ENCODE measurements at regions not wholly inside any gene's neighbourhood (a gene's known extent, or its start where the extent isn't known, plus 50 kb on each side); places are given as distances from the start of the nearest gene placed in this dataset.

DNA sequence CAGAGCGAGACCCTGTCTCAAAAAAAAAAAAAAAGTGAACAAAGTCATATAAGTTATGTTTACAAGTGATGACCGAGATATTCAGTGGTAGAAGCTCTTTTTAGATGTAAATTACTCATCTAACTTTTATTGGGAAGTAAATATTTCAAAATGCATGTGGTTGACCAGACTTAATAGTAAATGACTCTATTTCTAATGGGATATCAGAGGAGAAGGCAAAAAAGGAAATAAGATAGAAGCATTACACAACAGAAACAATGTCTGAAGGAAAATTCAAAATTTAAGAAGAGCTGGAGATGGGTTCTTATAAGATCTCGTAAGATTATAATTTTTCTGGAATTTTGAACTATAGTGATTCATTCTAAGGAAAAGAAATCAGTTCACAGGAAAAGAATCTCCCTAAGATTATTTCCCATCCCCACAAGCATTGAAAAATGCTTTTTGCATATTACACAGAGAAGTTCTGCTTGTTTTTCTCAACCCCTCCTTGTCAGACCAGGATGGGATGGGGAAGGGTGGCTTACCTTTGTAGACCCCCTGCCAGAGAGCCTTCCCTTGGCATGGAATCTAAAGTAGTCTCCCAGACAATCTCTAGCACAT is 63.1 kb upstream of the STK38L start:
- no peak for DNase-seq

DNA sequence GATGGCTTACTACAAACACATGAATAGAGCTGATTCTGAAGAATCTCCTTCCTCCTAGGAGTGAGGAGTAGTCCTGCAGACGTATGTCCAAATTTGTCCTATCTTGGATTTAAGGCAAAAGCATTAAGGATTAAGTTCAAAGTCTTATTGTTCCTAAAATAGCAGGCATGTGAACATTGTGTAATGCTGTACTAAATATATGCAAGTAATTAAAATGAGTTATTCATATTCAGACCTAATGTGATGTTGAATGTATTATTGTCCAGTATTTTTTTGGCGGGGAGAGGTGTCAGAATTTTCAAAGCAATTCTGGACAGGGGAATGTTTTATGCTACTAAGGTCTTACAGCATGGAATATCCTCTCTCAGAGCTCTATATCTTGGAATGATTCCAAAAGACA is 60.7 kb upstream of the STK38L start:
- no peak for DNase-seq

- DNase-seq, result no peak
These were observed 58.7 kb upstream of the STK38L start for GRCh38 chr12:27185234-27186021.

GRCh38 chr12:27186022-27186839 is 57.9 kb upstream of the STK38L start:
- DNase-seq, result no peak

- no peak for DNase-seq
These were observed 56.4 kb upstream of the STK38L start for GRCh38 chr12:27187697-27188096.

GRCh38 chr12:27190761-27191160 is 53.3 kb upstream of the STK38L start:
- DNase-seq, result no peak

DNA sequence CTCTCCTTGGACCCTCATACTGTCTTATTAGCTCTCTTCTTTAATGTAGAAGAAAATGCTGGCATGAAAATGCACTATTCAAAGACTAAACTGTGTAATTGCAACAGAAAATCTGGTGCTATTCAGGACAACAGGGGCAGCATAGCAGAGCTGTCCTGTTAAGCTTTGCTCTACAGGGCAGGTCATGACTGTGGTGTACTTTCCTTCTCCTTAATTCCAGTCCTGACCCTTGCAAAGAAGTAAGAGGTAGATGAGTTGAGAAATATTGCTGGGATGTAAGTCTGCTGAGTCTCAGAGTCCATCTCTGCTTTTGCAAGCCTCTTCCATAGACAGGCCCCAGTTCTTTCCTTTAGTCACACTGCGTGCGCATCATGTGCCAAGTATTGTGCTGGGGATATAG is 52.6 kb upstream of the STK38L start:
- DNase-seq, result no peak

GRCh38 chr12:27192118-27192802 is 51.8 kb upstream of the STK38L start:
- no peak for DNase-seq

DNA sequence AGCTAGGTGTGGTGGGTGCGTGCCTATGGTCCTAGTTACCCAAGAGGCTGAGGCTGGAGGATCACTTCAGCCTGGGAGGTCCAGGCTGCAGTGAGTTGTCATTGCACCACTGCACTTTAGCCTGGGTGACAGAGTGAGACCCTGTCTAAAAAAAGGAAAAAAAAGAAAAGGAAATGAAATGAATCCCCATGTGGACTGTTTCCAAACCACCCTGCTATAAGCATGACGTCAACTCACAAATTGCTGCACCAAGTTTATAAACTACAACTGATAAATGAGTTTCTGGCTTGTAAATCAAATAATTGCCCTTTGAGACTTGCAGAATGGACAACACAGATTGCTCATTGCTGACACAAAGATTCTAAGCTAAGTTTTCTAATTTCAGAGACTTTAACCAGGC is 51.0 kb upstream of the STK38L start:
- DNase-seq, result no peak

DNA sequence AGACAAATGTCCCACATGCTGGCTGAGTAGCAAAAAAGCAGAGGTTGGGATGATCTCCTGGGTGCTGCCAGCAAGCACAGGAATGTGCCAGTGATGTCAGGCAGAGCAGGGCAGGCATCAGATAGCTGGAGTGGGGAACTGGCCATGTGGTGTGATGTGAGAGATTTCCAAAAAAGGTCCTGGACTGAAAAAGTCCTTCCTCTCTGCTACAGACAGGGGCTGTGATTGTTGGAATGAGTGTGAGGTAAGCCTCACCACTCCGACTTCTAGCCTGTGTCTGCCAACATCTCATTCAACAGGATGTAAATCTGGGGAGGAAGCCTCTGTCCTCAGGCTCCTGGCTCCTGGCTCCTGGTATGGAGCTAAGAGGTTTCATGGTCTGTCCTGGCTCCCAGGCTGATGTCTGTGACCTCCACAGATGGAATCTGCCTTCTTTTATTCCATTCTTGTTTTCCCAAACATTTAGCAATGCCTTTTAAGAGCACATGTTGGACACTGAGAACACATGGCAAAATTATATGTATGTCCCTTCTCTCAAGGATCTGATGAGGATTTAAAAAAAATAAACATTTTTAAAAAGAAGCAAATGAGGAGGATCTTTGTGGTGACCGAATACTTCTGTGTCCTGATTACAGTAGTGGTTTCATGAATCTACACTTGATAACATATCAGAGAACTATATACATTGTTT is 50.1 kb upstream of the STK38L start:
- no peak for DNase-seq

Data from NK-92 treated with Interleukin-12 subunit alpha and Interleukin-12 subunit beta, amount 100 ng/mL, for 24 hours (cell line).